Thyroid gland (tissue), 4 donors: ENCODE measurements at regions not wholly inside any gene's neighbourhood (a gene's known extent, or its start where the extent isn't known, plus 50 kb on each side); places are given as distances from the start of the nearest gene placed in this dataset.

Source experiments
- DNase-seq, 2 donors: peaks; one replicate each; pipeline ENCODE4 v3.0.0-alpha.2; 2019
- H3K27ac ChIP-seq, 3 donors: fragments of 200-600 bp; sonication (generic); 1 replicate in 2 of 3; 2 replicates in 1 of 3; pipeline ENCODE4 v1.5.1; 2016 to 2019; ENCODE audit warnings: mild to moderate bottlenecking in 1 of 3, moderate library complexity in 1 of 3
- H3K27me3 ChIP-seq: fragments of 200-600 bp; sonication (generic); one replicate; pipeline ENCODE4 v1.5.1; 2019
- H3K36me3 ChIP-seq, 2 donors: fragments of 200-600 bp; sonication (generic); one replicate each; pipeline ENCODE4 v1.5.1; 2016 to 2019
- H3K4me1 ChIP-seq, 2 donors: fragments of 200-600 bp; sonication (generic); one replicate each; pipeline ENCODE4 v1.5.1; 2017 to 2019
- H3K4me3 ChIP-seq, 3 donors: fragments of 200-600 bp; sonication (generic); replicated peaks in 1 of 3; 1 replicate in 2 of 3; 2 replicates in 1 of 3; pipeline ENCODE4 v1.5.1; 2016; ENCODE audit warnings: mild to moderate bottlenecking in 1 of 3
- H3K9me3 ChIP-seq: fragments of 200-600 bp; sonication (generic); one replicate; pipeline ENCODE4 v1.5.1; 2017
- POLR2A ChIP-seq, 2 donors: fragments of 450-650 bp; IDR thresholded peaks; one replicate each; pipeline ENCODE4 v1.6.1; 2017; ENCODE audit warnings: antibody characterized with exemption in 2 of 2, mild to moderate bottlenecking in 2 of 2, moderate library complexity in 1 of 2
- WGBS, 2 donors: methylation state at CpG; one replicate each; pipeline ENCODE4 v1.1.5; 2017; 5-methylcytosine and 5-hydroxymethylcytosine counted together
- intact Hi-C: fragments of 100-400 bp; cut with DNase I; formaldehyde crosslinking; loops from one replicate; pipeline ENCODE4 v1.15.1; 2023
- TF ChIP-seq, protein P1 (sequence below), 6 experiments: fragments of 200-600 bp in 3 of 6; fragments of 450-650 bp in 3 of 6; sonication (generic) in 3 of 6; IDR thresholded peaks; one replicate each; pipeline ENCODE4 v1.5.1; 2016 to 2019; ENCODE audit warnings: antibody characterized with exemption in 6 of 6, mild to moderate bottlenecking in 2 of 6, inconsistent platforms in 1 of 6, moderate library complexity in 1 of 6

DNA sequence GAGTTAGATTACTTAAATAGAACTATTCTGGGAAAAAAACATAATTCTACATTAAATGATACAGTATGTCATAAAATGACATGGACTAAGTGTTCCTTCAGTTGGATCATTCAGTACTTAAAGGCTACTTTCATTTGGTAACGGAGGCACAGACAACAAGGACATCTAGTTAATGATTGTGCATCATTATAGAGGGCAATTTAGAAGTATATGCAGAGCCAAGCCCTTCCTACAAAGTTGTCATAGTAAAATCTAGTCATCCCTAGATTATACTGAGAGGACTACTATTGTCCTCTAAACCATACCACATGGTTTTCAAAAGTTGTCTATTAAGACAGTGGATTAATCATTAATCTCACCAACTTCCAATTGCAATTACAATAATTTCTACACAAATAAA is 53.9 kb upstream of the STXBP5 start:
- Histone ChIP-seq H3K27me3 (no peaks in the 10 kb centered on the region), H3K4me1 (peaks cover 0 to 3% of the 10 kb centered on the region in 2 donors), H3K36me3 (no peaks in the 10 kb centered on the region), H3K9me3 (no peaks in the 10 kb centered on the region), H3K4me3 (no peak overlapping the region), H3K27ac (no peak overlapping the region)
- intact Hi-C loops: no loop called here
- no peak for DNase-seq
- 92% methylated on average over 1 of the region's 1 CpG for WGBS, 2 donors
- TF ChIP-seq, protein P1, sequence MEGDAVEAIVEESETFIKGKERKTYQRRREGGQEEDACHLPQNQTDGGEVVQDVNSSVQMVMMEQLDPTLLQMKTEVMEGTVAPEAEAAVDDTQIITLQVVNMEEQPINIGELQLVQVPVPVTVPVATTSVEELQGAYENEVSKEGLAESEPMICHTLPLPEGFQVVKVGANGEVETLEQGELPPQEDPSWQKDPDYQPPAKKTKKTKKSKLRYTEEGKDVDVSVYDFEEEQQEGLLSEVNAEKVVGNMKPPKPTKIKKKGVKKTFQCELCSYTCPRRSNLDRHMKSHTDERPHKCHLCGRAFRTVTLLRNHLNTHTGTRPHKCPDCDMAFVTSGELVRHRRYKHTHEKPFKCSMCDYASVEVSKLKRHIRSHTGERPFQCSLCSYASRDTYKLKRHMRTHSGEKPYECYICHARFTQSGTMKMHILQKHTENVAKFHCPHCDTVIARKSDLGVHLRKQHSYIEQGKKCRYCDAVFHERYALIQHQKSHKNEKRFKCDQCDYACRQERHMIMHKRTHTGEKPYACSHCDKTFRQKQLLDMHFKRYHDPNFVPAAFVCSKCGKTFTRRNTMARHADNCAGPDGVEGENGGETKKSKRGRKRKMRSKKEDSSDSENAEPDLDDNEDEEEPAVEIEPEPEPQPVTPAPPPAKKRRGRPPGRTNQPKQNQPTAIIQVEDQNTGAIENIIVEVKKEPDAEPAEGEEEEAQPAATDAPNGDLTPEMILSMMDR (IDR thresholded peaks at IDR 0.05): no peak
- no peak for TF ChIP-seq POLR2A (IDR thresholded peaks at IDR 0.05)
